Heart right ventricle (tissue), 16 donors: ENCODE measurements at regions not wholly inside any gene's neighbourhood (a gene's known extent, or its start where the extent isn't known, plus 50 kb on each side); places are given as distances from the start of the nearest gene placed in this dataset.

Source experiments
- ATAC-seq, 8 donors: fragments of 200-7000 bp; cut with Tn5 transposase; one replicate each; pipeline ENCODE4 v1.9.1; 2020; ENCODE audit warnings: mild to moderate bottlenecking in 8 of 8, moderate library complexity in 8 of 8, moderate number of reproducible peaks in 1 of 8
- DNase-seq, 2 donors: peaks; one replicate each; pipeline ENCODE4 v3.0.0-alpha.2; 2020
- H3K27ac ChIP-seq, 10 donors: fragments of 200-600 bp; sonication (generic) in 2 of 10; one replicate each; pipeline versions ENCODE4 v1.5.0 to v1.8.0; 2020 to 2022; ENCODE audit warnings: mild to moderate bottlenecking in 3 of 10
- H3K27me3 ChIP-seq, 7 donors: fragments of 200-600 bp; one replicate each; pipeline ENCODE4 v1.8.0; 2021 to 2022; ENCODE audit warnings: mild to moderate bottlenecking in 2 of 7
- H3K36me3 ChIP-seq, 9 donors: fragments of 200-600 bp; sonication (generic) in 1 of 9; one replicate each; pipeline versions ENCODE4 v1.5.0 to v1.8.0; 2020 to 2022; ENCODE audit warnings: mild to moderate bottlenecking in 2 of 9
- H3K4me1 ChIP-seq, 9 donors: fragments of 200-600 bp; sonication (generic) in 1 of 9; one replicate each; pipeline versions ENCODE4 v1.5.0 to v1.8.0; 2020 to 2022; ENCODE audit warnings: mild to moderate bottlenecking in 4 of 9
- H3K4me3 ChIP-seq, 10 donors: fragments of 200-600 bp; sonication (generic) in 2 of 10; one replicate each; pipeline versions ENCODE4 v1.5.0 to v1.8.0; 2020 to 2022; ENCODE audit warnings: mild to moderate bottlenecking in 7 of 10, moderate library complexity in 2 of 10
- H3K9me3 ChIP-seq, 11 donors: fragments of 200-600 bp in 10 of 11; sonication (generic) in 2 of 11; one replicate each; pipeline versions ENCODE4 v1.5.0 to v1.8.0; 2013 to 2022; ENCODE audit warnings: mild to moderate bottlenecking in 2 of 11, control low read depth in 1 of 11, moderate library complexity in 1 of 11
- CTCF ChIP-seq, 9 donors: fragments of 200-600 bp; sonication (generic) in 2 of 9; IDR thresholded peaks; one replicate each; pipeline versions ENCODE4 v1.5.0 to v1.8.0; 2021 to 2022; ENCODE audit warnings: antibody characterized with exemption in 9 of 9, mild to moderate bottlenecking in 5 of 9, moderate library complexity in 1 of 9
- WGBS, 2 donors: extraction: QIAGEN DNeasy Blood & Tissue Kit; methylation state at CpG; one replicate each; pipeline ENCODE4 v1.1.7; 2013; ENCODE audit warnings: inconsistent platforms in 1 of 2; 5-methylcytosine and 5-hydroxymethylcytosine counted together
- intact Hi-C, 10 donors: fragments of 100-400 bp; cut with DNase I; formaldehyde crosslinking; loops; one replicate each; pipeline versions ENCODE4 v1.11.1 to v1.14.2; 2022
- donor health status: Arrhythmogenic right ventricular cardiomyopathy.
- donor health status: ischemic (EF 13 %, LVEDD 7.1; RV severe dilation, severe dysfunction).
- donor health status: healthy with polysubstance abuse.
- donor health status: DM: no; HTN: yes; CAD: no.
- donor health status: DM: no; HTN: no; CAD: no.
- donor health status: ischemic (EF 25% LVEDD 6.9; RV normal size, moderate dysfunction).
- donor health status: ischemic (EF 25% LVEDD 5.7; RV mildly dilated, moderate dysfunction).
- donor health status: healthy.
- donor health status: DM: yes; HTN: yes; CAD: no.
- donor health status: Ischemic cardiomyopathy.
- donor health status: ischemic (EF 35%, LVEDD 5.7; RV mildly dilated, moderate dysfunction).
- donor health status: nonischemic (EF 11% LVEDD 7.7; RV severe dilation, severe dysfunction).
- donor health status: DM: yes; HTN: yes; CAD: no.
- donor health status: PGD.
- donor health status: ischemic (EF 29% LVEDD 5.4; RV normal size, mild dysfunction).
- donor health status: nonischemic (EF 23%, LVEDD 6.1; RV moderate dilation, normal function).

GRCh38 chr6:11450037-11450436 is 87.5 kb upstream of the TMEM170B start:
- Histone ChIP-seq H3K27ac (no peak overlapping the region), H3K9me3 (peaks cover 0 to 6% (median 0%) of the 10 kb centered on the region in 11 donors), H3K4me1 (no peaks in the 10 kb centered on the region), H3K27me3 (peaks cover 0 to 6% (median 0%) of the 10 kb centered on the region in 7 donors), H3K4me3 (no peak overlapping the region), H3K36me3 (no peaks in the 10 kb centered on the region)
- no peak for TF ChIP-seq CTCF (IDR thresholded peaks at IDR 0.05)
- intact Hi-C loops: no loop called here
- no peak for DNase-seq
- 70 to 71% methylated on average over 2 of the region's 2 CpGs for WGBS, 2 donors
- ATAC-seq: no peak

GRCh38 chr6:11449408-11449807 is 88.1 kb upstream of the TMEM170B start:
- 92 to 95% methylated on average over 2 of the region's 2 CpGs for WGBS, 2 donors
- Histone ChIP-seq H3K9me3 (peaks cover 0 to 6% (median 0%) of the 10 kb centered on the region in 11 donors), H3K4me1 (no peaks in the 10 kb centered on the region), H3K4me3 (no peak overlapping the region), H3K27me3 (peaks cover 0 to 6% (median 0%) of the 10 kb centered on the region in 7 donors), H3K36me3 (no peaks in the 10 kb centered on the region), H3K27ac (no peak overlapping the region)
- TF ChIP-seq CTCF (IDR thresholded peaks at IDR 0.05): no peak
- intact Hi-C loops: no loop called here
- ATAC-seq: no peak
- DNase-seq: no peak

- Histone ChIP-seq H3K36me3 (no peaks in the 10 kb centered on the region), H3K27ac (no peak overlapping the region), H3K27me3 (peaks cover 0 to 6% (median 0%) of the 10 kb centered on the region in 7 donors), H3K9me3 (peaks cover 0 to 6% (median 0%) of the 10 kb centered on the region in 11 donors), H3K4me1 (no peaks in the 10 kb centered on the region), H3K4me3 (no peak overlapping the region)
- DNase-seq (no peak), ATAC-seq (no peak)
- intact Hi-C loops: no loop called here
- TF ChIP-seq CTCF (IDR thresholded peaks at IDR 0.05): no peak
Measured at GRCh38 chr6:11448038-11448437, 89.5 kb upstream of the TMEM170B start.

- ATAC-seq: no peak
- Histone ChIP-seq H3K36me3 (no peaks in the 10 kb centered on the region), H3K27me3 (peaks cover 0 to 6% (median 0%) of the 10 kb centered on the region in 7 donors), H3K4me1 (no peaks in the 10 kb centered on the region), H3K4me3 (no peak overlapping the region), H3K9me3 (peaks cover 0 to 6% (median 0%) of the 10 kb centered on the region in 11 donors), H3K27ac (no peak overlapping the region)
- DNase-seq: no peak
- TF ChIP-seq CTCF (IDR thresholded peaks at IDR 0.05): no peak
- intact Hi-C loops: no loop called here
- 96 to 100% methylated on average over 1 of the region's 1 CpG for WGBS, 2 donors
Measured at GRCh38 chr6:11447265-11447664, 90.3 kb upstream of the TMEM170B start.
